HL-60 (cell line): ENCODE measurements at regions not wholly inside any gene's neighbourhood (a gene's known extent, or its start where the extent isn't known, plus 50 kb on each side); places are given as distances from the start of the nearest gene placed in this dataset.

Source experiments
- GABPA ChIP-seq: IDR thresholded peaks from 2 replicates; pipeline ENCODE4 v1.6.1; 2012; ENCODE audit warnings: low read depth
- POLR2AphosphoS5 ChIP-seq: IDR thresholded peaks from 2 replicates; pipeline ENCODE4 v1.6.1; 2012; ENCODE audit warnings: low read depth
- SPI1 ChIP-seq: IDR thresholded peaks from 2 replicates; pipeline ENCODE4 v1.6.1; 2012; ENCODE audit warnings: low read depth, mild to moderate bottlenecking, borderline replicate concordance
- TF ChIP-seq, protein P1 (sequence below): IDR thresholded peaks from one replicate; pipeline ENCODE4 v1.5.1; 2011; ENCODE audit warnings: low read length, control low read depth, inconsistent platforms; ENCODE audit not compliant: insufficient read depth
- TF ChIP-seq, protein P2 (sequence below): IDR thresholded peaks from 2 replicates; pipeline ENCODE4 v1.6.1; 2012; ENCODE audit warnings: low read depth; ENCODE audit not compliant: insufficient replicate concordance

GRCh38 chr12:72201457-72201856 lies 70.7 kb upstream of the TRHDE start:
- TF ChIP-seq, protein P1, sequence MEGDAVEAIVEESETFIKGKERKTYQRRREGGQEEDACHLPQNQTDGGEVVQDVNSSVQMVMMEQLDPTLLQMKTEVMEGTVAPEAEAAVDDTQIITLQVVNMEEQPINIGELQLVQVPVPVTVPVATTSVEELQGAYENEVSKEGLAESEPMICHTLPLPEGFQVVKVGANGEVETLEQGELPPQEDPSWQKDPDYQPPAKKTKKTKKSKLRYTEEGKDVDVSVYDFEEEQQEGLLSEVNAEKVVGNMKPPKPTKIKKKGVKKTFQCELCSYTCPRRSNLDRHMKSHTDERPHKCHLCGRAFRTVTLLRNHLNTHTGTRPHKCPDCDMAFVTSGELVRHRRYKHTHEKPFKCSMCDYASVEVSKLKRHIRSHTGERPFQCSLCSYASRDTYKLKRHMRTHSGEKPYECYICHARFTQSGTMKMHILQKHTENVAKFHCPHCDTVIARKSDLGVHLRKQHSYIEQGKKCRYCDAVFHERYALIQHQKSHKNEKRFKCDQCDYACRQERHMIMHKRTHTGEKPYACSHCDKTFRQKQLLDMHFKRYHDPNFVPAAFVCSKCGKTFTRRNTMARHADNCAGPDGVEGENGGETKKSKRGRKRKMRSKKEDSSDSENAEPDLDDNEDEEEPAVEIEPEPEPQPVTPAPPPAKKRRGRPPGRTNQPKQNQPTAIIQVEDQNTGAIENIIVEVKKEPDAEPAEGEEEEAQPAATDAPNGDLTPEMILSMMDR, result no peak
- TF ChIP-seq GABPA (no peak), POLR2AphosphoS5 (no peak), SPI1 (no peak)
- TF ChIP-seq, protein P2, sequence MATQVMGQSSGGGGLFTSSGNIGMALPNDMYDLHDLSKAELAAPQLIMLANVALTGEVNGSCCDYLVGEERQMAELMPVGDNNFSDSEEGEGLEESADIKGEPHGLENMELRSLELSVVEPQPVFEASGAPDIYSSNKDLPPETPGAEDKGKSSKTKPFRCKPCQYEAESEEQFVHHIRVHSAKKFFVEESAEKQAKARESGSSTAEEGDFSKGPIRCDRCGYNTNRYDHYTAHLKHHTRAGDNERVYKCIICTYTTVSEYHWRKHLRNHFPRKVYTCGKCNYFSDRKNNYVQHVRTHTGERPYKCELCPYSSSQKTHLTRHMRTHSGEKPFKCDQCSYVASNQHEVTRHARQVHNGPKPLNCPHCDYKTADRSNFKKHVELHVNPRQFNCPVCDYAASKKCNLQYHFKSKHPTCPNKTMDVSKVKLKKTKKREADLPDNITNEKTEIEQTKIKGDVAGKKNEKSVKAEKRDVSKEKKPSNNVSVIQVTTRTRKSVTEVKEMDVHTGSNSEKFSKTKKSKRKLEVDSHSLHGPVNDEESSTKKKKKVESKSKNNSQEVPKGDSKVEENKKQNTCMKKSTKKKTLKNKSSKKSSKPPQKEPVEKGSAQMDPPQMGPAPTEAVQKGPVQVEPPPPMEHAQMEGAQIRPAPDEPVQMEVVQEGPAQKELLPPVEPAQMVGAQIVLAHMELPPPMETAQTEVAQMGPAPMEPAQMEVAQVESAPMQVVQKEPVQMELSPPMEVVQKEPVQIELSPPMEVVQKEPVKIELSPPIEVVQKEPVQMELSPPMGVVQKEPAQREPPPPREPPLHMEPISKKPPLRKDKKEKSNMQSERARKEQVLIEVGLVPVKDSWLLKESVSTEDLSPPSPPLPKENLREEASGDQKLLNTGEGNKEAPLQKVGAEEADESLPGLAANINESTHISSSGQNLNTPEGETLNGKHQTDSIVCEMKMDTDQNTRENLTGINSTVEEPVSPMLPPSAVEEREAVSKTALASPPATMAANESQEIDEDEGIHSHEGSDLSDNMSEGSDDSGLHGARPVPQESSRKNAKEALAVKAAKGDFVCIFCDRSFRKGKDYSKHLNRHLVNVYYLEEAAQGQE, result no peak
